ENCODE measurements at regions not wholly inside any gene's neighbourhood (a gene's known extent, or its start where the extent isn't known, plus 50 kb on each side); places are given as distances from the start of the nearest gene placed in this dataset.

GRCh38 chr5:88377240-88377639 is 108.6 kb upstream of the TMEM161B start:
- POLR2A ChIA-PET (ENCODE audit: partially characterized antibody), result interaction anchor here (2.9 kb wide), 1 partner anchor 11 kb away, joined by 8 read pairs; no protein-coding TSS in a partner anchor
- FAIRE-seq, result no peak
- WGBS, 2 experiments (ENCODE audit: extremely low coverage in 1 of 2, insufficient coverage in 1 of 2, insufficient read length in 1 of 2, insufficient replicate concordance in 2 of 2, low coverage in 1 of 2, low lambda C conversion rate in 2 of 2, missing lambda C conversion rate in 1 of 2), result 87% methylated on average over 2 of the region's 2 CpGs; no CpG with 5 or more reads in 1 of the 2 experiments
- no peaks in the 10 kb centered on the region for H3K36me3 ChIP-seq (ENCODE audit: control insufficient read depth in 2 of 4, insufficient read depth in 4 of 4, low read length in 3 of 4)
- no peak overlapping the region for H2AK5ac ChIP-seq (ENCODE audit: low read depth, low read length)
- no peak overlapping the region for H2AFZ ChIP-seq (ENCODE audit: low read length)
- no peaks in the 10 kb centered on the region for H3K23me2 ChIP-seq (ENCODE audit: low read depth, low read length)
- no peak overlapping the region for H3K23ac ChIP-seq (ENCODE audit: insufficient read length)
- H4K91ac ChIP-seq (replicated peaks; ENCODE audit: insufficient read length, low read length), result no peak overlapping the region
- no peak overlapping the region for H3K4me3 ChIP-seq (ENCODE audit: extremely low read depth in 1 of 4, insufficient read depth in 2 of 4, low read depth in 3 of 4, low read length in 4 of 4)
- H3K9me3 ChIP-seq (ENCODE audit: insufficient read depth in 2 of 2, low read depth in 1 of 2, low read length in 1 of 2), result no peaks in the 10 kb centered on the region
- H3K79me2 ChIP-seq (ENCODE audit: control insufficient read depth in 1 of 2, insufficient read depth in 2 of 2, low read length in 2 of 2), result no peaks in the 10 kb centered on the region
- no peak overlapping the region for H3K4ac ChIP-seq (replicated peaks; ENCODE audit: insufficient read length, low read depth, low read length)
- no peak overlapping the region for H2BK15ac ChIP-seq (ENCODE audit: low read length)
- no peak overlapping the region for H3K4me2 ChIP-seq (ENCODE audit: insufficient read depth in 1 of 2, low read depth in 2 of 2, low read length in 2 of 2)
- H3K56ac ChIP-seq (replicated peaks; ENCODE audit: insufficient read length, low read depth, low read length), result no peak overlapping the region
- no peaks in the 10 kb centered on the region for H3K4me1 ChIP-seq (replicated peaks in 1 of 4; ENCODE audit: control insufficient read depth in 3 of 4, insufficient read depth in 4 of 4, low read length in 3 of 4)
- no peaks in the 10 kb centered on the region for H4K20me1 ChIP-seq (replicated peaks in 1 of 2; ENCODE audit: control insufficient read depth in 1 of 2, insufficient read depth in 2 of 2, low read length in 2 of 2)
- no peak overlapping the region for H2BK12ac ChIP-seq (ENCODE audit: low read depth, low read length)
- TF ChIP-seq TEAD4 (IDR thresholded peaks at IDR 0.05; ENCODE audit: low read depth, low read length) (no peak), EP300 (IDR thresholded peaks at IDR 0.05; ENCODE audit: borderline replicate concordance in 1 of 2, low read depth in 2 of 2, low read length in 2 of 2) (no peak), SP1 (IDR thresholded peaks at IDR 0.05; ENCODE audit: low read depth, low read length) (no peak), POLR2A (IDR thresholded peaks at IDR 0.05; ENCODE audit: control extremely low read depth in 1 of 2, low read depth in 2 of 2, low read length in 2 of 2) (no peak), GABPA (IDR thresholded peaks at IDR 0.05; ENCODE audit: borderline replicate concordance, insufficient read depth, low read length) (no peak), ZNF274 (IDR thresholded peaks at IDR 0.05; ENCODE audit: borderline replicate concordance, extremely low read depth, low read length) (no peak)
- no peak overlapping the region for H2BK20ac ChIP-seq (ENCODE audit: low read length)
- no peak for DNase-seq (ENCODE audit: low read depth in 1 of 2, low spot score in 2 of 2)
- H3K79me1 ChIP-seq (ENCODE audit: low read depth, low read length), result no peaks in the 10 kb centered on the region
- H4K5ac ChIP-seq (ENCODE audit: insufficient read length, low read depth, low read length), result no peak overlapping the region
- no peaks in the 10 kb centered on the region for H3K27me3 ChIP-seq (replicated peaks in 1 of 4; ENCODE audit: control insufficient read depth in 3 of 4, extremely low read depth in 1 of 4, insufficient read depth in 3 of 4, low read length in 3 of 4)
- CTCF ChIA-PET (ENCODE audit: partially characterized antibody), result interaction anchor here (0.7 kb wide), 1 partner anchor 10 kb away, joined by 3 read pairs; no protein-coding TSS in a partner anchor
- no peak overlapping the region for H3K9ac ChIP-seq (replicated peaks in 1 of 4; ENCODE audit: extremely low read depth in 1 of 4, low read depth in 3 of 4, low read length in 3 of 4)
- H2BK5ac ChIP-seq (ENCODE audit: low read depth, low read length), result no peak overlapping the region
- no peak overlapping the region for H2BK120ac ChIP-seq (replicated peaks; ENCODE audit: low read depth, low read length)
- no peak overlapping the region for H4K8ac ChIP-seq (ENCODE audit: extremely low read depth, insufficient read depth, low read length)
- H3K14ac ChIP-seq (ENCODE audit: insufficient read length), result no peak overlapping the region
- no peak overlapping the region for H3K27ac ChIP-seq (ENCODE audit: low read depth, low read length)
- H3K18ac ChIP-seq (ENCODE audit: extremely low read depth, low read length), result no peak overlapping the region
